Endothelial cell (in vitro differentiated cells): ENCODE measurements at regions not wholly inside any gene's neighbourhood (a gene's known extent, or its start where the extent isn't known, plus 50 kb on each side); places are given as distances from the start of the nearest gene placed in this dataset.
"Not testable (repeated sequence)": the region's sequence is repeated elsewhere in the genome, so short reads cannot be mapped to it uniquely, and the experiment has no call there.

Source experiments
- DNase-seq: peaks from one replicate; pipeline ENCODE4 v3.0.0; 2021; ENCODE audit warnings: low spot score
- H3K27ac Mint-ChIP-seq: one replicate; pipeline ENCODE4 v1.8.0; 2021; ENCODE audit warnings: mixed read lengths, inconsistent platforms; ENCODE audit not compliant: unreplicated experiment
- H3K27me3 Mint-ChIP-seq: one replicate; pipeline ENCODE4 v1.8.0; 2021; ENCODE audit warnings: mild to moderate bottlenecking, moderate library complexity, mixed read lengths, inconsistent platforms; ENCODE audit not compliant: unreplicated experiment
- H3K36me3 Mint-ChIP-seq: one replicate; pipeline ENCODE4 v1.8.0; 2021; ENCODE audit warnings: mild to moderate bottlenecking, low read depth, mixed read lengths, inconsistent platforms; ENCODE audit not compliant: unreplicated experiment
- H3K4me1 Mint-ChIP-seq: one replicate; pipeline ENCODE4 v1.8.0; 2021; ENCODE audit warnings: mild to moderate bottlenecking, mixed read lengths, inconsistent platforms; ENCODE audit not compliant: unreplicated experiment
- H3K4me3 Mint-ChIP-seq: one replicate; pipeline ENCODE4 v1.8.0; 2021; ENCODE audit warnings: mild to moderate bottlenecking, mixed read lengths, inconsistent platforms; ENCODE audit not compliant: unreplicated experiment
- H3K9me3 Mint-ChIP-seq: one replicate; pipeline ENCODE4 v1.8.0; 2021; ENCODE audit warnings: mixed read lengths, inconsistent platforms; ENCODE audit not compliant: unreplicated experiment
- TF ChIP-seq, protein P1 (sequence below): fragments of 200-600 bp; sonication (generic); IDR thresholded peaks from one replicate; pipeline ENCODE4 v1.5.0; 2021; ENCODE audit warnings: antibody characterized with exemption; ENCODE audit not compliant: unreplicated experiment

DNA sequence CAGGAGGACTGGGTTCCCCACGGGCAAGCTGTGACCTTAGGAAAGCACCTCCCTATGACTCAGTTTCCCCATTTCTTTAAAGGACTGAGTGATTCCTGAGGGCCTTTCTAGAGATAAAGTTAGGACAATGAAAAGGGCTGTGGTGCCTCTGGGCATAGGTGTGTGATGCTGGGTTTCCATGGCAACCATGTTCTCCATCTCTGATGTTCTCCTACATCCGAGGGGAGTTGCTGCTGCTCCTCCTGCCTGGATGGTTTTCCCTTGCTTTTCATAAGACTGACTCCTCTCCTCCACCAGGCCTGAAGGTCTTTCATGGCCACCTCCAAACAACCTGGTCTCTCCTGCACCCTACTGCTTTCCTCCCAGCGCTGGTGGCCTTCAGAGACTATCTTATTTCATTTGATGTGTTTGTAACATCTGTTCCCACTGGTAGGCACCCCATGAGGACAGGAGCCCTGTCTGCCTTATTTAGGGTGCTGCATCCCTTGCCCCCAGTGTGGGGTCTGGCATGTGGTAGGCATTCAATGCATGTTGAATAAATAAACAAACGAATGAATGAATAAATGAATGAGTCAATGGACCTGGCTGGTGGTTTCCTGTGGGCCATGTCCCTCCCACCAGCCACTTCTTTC lies 112.2 kb upstream of the HAND1 start:
- no peaks in the 10 kb centered on the region for H3K4me1 Mint-ChIP-seq

DNA sequence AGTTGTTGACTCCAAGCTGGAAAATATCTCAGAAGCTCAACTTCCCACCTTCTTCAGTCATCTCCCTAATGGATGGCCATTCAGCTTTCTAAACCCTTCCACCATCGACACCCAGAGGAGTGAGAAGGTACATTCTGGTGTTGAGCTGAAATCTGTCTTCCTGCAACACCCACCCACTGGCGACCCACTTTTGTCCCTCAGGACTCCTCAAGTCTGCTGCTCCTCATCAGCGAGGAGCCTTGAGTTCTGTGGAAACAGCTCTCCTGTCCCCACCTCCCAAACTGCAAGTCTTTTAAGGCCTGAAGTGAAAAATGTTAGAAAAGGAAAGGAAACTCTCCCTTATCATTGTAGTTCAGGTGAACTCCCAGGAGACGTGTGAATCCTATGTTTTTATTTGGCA lies 111.5 kb upstream of the HAND1 start:
- H3K4me3 Mint-ChIP-seq, result no peak overlapping the region
- no peaks in the 10 kb centered on the region for H3K36me3 Mint-ChIP-seq
- no peak for DNase-seq
- no peaks in the 10 kb centered on the region for H3K9me3 Mint-ChIP-seq
- H3K4me1 Mint-ChIP-seq, result peaks cover 5% of the 10 kb centered on the region
- TF ChIP-seq, protein P1, sequence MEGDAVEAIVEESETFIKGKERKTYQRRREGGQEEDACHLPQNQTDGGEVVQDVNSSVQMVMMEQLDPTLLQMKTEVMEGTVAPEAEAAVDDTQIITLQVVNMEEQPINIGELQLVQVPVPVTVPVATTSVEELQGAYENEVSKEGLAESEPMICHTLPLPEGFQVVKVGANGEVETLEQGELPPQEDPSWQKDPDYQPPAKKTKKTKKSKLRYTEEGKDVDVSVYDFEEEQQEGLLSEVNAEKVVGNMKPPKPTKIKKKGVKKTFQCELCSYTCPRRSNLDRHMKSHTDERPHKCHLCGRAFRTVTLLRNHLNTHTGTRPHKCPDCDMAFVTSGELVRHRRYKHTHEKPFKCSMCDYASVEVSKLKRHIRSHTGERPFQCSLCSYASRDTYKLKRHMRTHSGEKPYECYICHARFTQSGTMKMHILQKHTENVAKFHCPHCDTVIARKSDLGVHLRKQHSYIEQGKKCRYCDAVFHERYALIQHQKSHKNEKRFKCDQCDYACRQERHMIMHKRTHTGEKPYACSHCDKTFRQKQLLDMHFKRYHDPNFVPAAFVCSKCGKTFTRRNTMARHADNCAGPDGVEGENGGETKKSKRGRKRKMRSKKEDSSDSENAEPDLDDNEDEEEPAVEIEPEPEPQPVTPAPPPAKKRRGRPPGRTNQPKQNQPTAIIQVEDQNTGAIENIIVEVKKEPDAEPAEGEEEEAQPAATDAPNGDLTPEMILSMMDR, result no peak
- peak overlapping the region; percentile 38 for H3K27ac Mint-ChIP-seq
- peaks cover 4% of the 10 kb centered on the region for H3K27me3 Mint-ChIP-seq

More for the DNA sequence above, 112.2 kb upstream of the HAND1 start:
- no peaks in the 10 kb centered on the region for H3K9me3 Mint-ChIP-seq
- DNase-seq, result no peak
- no peak overlapping the region for H3K4me3 Mint-ChIP-seq
- H3K27me3 Mint-ChIP-seq, result peaks cover 4% of the 10 kb centered on the region
- TF ChIP-seq, protein P1, result no peak
- H3K36me3 Mint-ChIP-seq, result no peaks in the 10 kb centered on the region
- H3K27ac Mint-ChIP-seq, result no peak overlapping the region

DNA sequence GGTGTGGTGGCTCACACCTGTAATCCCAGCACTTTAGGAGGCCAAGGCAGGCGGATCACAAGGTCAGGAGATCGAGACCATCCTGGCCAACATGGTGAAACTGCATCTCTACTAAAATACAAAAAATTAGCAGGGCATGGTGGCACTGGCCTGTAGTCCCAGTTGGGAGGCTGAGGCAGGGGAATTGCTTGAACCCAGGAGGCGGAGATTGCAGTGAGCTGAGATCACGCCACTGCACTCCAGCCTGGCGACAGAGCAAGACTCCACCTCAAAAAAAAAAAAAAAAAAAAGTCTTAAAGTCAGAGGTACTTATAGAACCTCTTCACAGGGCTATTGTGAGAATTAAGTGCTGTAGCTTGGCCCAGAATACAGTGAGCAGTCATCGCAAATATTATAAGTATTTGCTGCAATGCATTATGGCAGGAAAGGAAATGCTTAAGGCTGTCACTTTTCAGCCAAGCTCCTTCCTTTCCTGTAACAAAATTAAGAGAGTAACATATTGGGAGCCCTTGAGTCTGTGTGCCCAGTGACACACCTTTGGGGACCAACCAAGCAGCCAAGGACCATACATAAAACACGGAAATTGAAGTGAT lies 110.9 kb upstream of the HAND1 start:
- not testable (repeated sequence) for H3K9me3 Mint-ChIP-seq, H3K4me3 Mint-ChIP-seq, H3K27me3 Mint-ChIP-seq, DNase-seq, H3K36me3 Mint-ChIP-seq, H3K4me1 Mint-ChIP-seq, H3K27ac Mint-ChIP-seq

DNA sequence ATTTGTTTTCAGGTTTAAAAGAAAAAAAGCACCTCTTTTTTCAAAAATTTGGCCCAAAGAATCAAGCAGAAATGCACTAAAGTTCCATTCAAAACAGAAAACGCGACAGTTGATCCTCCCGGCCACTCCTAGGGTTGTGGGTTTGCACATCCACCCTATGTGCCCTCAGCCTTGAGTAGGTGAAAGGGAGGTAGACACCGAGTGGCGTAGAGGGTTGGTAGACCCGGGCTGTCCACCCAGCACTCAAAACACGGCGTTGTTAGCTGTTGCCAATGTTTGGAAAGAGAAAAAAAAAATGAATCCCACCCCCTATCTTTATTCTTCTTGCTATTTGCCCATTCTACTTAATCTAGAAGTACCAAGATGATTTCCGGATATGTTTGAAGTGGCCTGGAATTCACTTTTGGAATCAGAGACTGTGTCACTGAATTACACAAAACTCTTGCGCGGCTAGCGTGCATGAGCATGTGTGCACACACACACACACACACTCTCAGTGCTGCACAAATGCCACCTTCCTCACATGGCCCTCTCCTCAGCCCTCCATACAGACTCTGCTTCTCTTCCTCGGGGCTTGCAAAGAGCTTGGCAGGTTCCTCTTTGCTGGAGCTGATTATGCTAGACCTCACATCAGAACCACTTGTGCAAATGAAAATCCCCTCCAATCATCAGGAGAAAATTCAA lies 110.2 kb upstream of the HAND1 start:
- DNase-seq, result no peak
- H3K27ac Mint-ChIP-seq, result no peak overlapping the region
- H3K36me3 Mint-ChIP-seq, result no peaks in the 10 kb centered on the region
- peaks cover 5% of the 10 kb centered on the region for H3K4me1 Mint-ChIP-seq
- H3K9me3 Mint-ChIP-seq, result no peaks in the 10 kb centered on the region
- no peak overlapping the region for H3K4me3 Mint-ChIP-seq
- peaks cover 4% of the 10 kb centered on the region for H3K27me3 Mint-ChIP-seq
- TF ChIP-seq, protein P1, result no peak

DNA sequence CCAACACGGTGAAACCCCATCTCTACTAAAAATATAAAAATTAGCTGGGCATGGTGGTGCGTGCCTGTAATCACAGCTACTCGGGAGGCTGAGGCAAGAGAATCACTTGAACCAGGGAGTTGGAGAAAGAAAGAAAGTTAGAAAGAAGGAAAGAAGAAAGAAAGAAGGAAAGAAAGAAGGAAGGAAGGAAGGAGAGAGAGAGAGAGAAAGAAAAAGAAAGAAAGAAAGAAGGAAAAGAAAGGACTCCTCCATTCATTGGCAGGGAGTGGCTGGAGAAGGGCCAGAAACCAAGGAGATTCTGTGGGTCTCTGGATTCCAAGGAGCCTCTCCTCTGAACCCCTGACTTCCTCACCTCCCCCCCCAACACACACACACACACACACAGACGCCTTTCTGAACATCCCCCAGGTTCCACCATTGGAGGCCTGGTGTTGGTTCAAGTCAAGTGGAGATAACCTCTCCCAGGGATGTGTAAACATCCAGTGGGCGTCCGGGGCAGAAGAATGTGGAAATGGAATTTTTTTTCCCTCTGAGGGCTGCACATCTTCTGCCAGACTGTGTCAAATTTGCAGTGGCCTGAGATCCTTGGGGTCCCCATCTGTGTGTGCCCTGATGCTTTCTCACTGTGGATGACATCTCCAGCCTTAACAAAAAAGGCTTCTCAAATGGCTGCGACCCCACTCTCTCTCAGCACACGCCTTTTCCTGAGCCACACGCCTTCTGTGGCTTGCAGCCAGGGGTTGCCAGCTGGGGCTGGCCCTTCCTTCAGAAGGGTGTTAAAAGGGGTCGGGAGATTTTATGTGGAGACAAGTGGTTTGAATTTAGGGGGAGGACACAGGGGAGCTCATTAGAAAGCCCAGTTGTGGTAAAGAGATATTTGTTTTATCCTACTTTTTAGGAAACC lies 109.3 kb upstream of the HAND1 start:
- H3K9me3 Mint-ChIP-seq, result no peaks in the 10 kb centered on the region
- no peak overlapping the region for H3K4me3 Mint-ChIP-seq
- no peak overlapping the region for H3K27ac Mint-ChIP-seq
- no peak for DNase-seq
- peaks cover 4% of the 10 kb centered on the region for H3K27me3 Mint-ChIP-seq
- H3K4me1 Mint-ChIP-seq, result peaks cover 5% of the 10 kb centered on the region
- TF ChIP-seq, protein P1, result no peak
- H3K36me3 Mint-ChIP-seq, result no peaks in the 10 kb centered on the region
